Neural cell (in vitro differentiated cells): ENCODE measurements at regions not wholly inside any gene's neighbourhood (a gene's known extent, or its start where the extent isn't known, plus 50 kb on each side); places are given as distances from the start of the nearest gene placed in this dataset.

ENCODE experiments used
- H2AFZ ChIP-seq: fragments of 200-600, 300-800 bp; sonication (generic), shearing (Covaris generic); 2 replicates; pipeline ENCODE4 v1.6.0; 2014; ENCODE audit warnings: low read depth, mild to moderate bottlenecking, antibody characterized with exemption, low read length, moderate library complexity
- H3F3A ChIP-seq: fragments of 200-600 bp; shearing (Covaris generic); 2 replicates; pipeline ENCODE4 v1.6.1; 2016; ENCODE audit warnings: mild to moderate bottlenecking, moderate library complexity, mixed read lengths, antibody characterized with exemption, low read length; ENCODE audit not compliant: insufficient read depth, poor library complexity, severe bottlenecking
- H3K27ac ChIP-seq: fragments of 200-600, 300-800 bp; sonication (generic), shearing (Covaris generic); 2 replicates; pipeline ENCODE4 v1.5.1; 2014; ENCODE audit warnings: mild to moderate bottlenecking, low read length, moderate library complexity
- H3K27me3 ChIP-seq: fragments of 300-800, 200-600 bp; sonication (generic), shearing (Covaris generic); 2 replicates; pipeline ENCODE4 v1.6.0; 2014; ENCODE audit warnings: mild to moderate bottlenecking, low read depth, low read length, moderate library complexity; ENCODE audit not compliant: insufficient read depth
- H3K36me3 ChIP-seq: fragments of 300-800, 200-600 bp; sonication (generic), shearing (Covaris generic); 2 replicates; pipeline ENCODE4 v1.5.1; 2014; ENCODE audit warnings: mild to moderate bottlenecking, antibody characterized with exemption, low read length, moderate library complexity; ENCODE audit not compliant: insufficient read depth
- H3K4me2 ChIP-seq: fragments of 300-800, 200-600 bp; sonication (generic), shearing (Covaris generic); 2 replicates; pipeline ENCODE4 v1.6.0; 2014; ENCODE audit warnings: mild to moderate bottlenecking, low read length
- H3K4me3 ChIP-seq: fragments of 300-800, 200-600 bp; sonication (generic), shearing (Covaris generic); 2 replicates; pipeline ENCODE4 v1.5.1; 2014; ENCODE audit warnings: mild to moderate bottlenecking, low read length, moderate library complexity
- H3K79me2 ChIP-seq: fragments of 200-600 bp; shearing (Covaris generic); replicated peaks from 2 replicates; pipeline ENCODE4 v1.6.0; 2014; ENCODE audit warnings: mild to moderate bottlenecking, low read length, moderate library complexity; ENCODE audit not compliant: insufficient read depth
- H3K9ac ChIP-seq: fragments of 300-800, 200-600 bp; sonication (generic), shearing (Covaris generic); 2 replicates; pipeline ENCODE4 v1.6.1; 2016; ENCODE audit warnings: mild to moderate bottlenecking, low read length, mixed read lengths
- H3K9me2 ChIP-seq: fragments of 200-600 bp; shearing (Covaris generic); 2 replicates; pipeline ENCODE4 v1.6.1; 2016; ENCODE audit warnings: mild to moderate bottlenecking, low read length, mixed read lengths; ENCODE audit not compliant: insufficient read depth
- H3K9me3 ChIP-seq: fragments of 200-600, 300-800 bp; sonication (generic), shearing (Covaris generic); 2 replicates; pipeline ENCODE4 v1.6.1; 2016; ENCODE audit warnings: mild to moderate bottlenecking, mixed run types, low read length, moderate library complexity, mixed read lengths
- H4K20me1 ChIP-seq: fragments of 200-600 bp; shearing (Covaris generic); 2 replicates; pipeline ENCODE4 v1.6.1; 2016; ENCODE audit warnings: mild to moderate bottlenecking, mixed run types; ENCODE audit not compliant: insufficient read depth
- CTCF ChIP-seq: fragments of 450-650 bp; IDR thresholded peaks from 2 replicates; pipeline ENCODE4 v1.5.1; 2014; ENCODE audit warnings: antibody characterized with exemption, mild to moderate bottlenecking, moderate library complexity; ENCODE audit not compliant: poor library complexity, severe bottlenecking
- EP300 ChIP-seq: fragments of 450-650 bp; conservative IDR thresholded peaks from 2 replicates; pipeline ENCODE4 v1.6.1; 2014; ENCODE audit warnings: antibody characterized with exemption, mild to moderate bottlenecking, moderate library complexity; ENCODE audit not compliant: poor library complexity, severe bottlenecking
- EZH2 ChIP-seq: fragments of 200-600, 300-800 bp; shearing (Covaris generic), sonication (generic); IDR thresholded peaks from 2 replicates; pipeline ENCODE4 v1.6.1; 2014; ENCODE audit warnings: antibody characterized with exemption, low read length, borderline replicate concordance, mild to moderate bottlenecking; ENCODE audit not compliant: insufficient read depth, poor library complexity, severe bottlenecking
- MXI1 ChIP-seq: fragments of 450-650 bp; conservative IDR thresholded peaks from 2 replicates; pipeline ENCODE4 v1.6.1; 2014; ENCODE audit warnings: antibody characterized with exemption, mild to moderate bottlenecking; ENCODE audit not compliant: poor library complexity, severe bottlenecking
- POLR2AphosphoS5 ChIP-seq: IDR thresholded peaks from 2 replicates; pipeline ENCODE4 v1.6.1; 2012
- RAD21 ChIP-seq: fragments of 450-650 bp; conservative IDR thresholded peaks from 2 replicates; pipeline ENCODE4 v1.6.1; 2014; ENCODE audit warnings: antibody characterized with exemption, mild to moderate bottlenecking, moderate library complexity
- REST ChIP-seq: IDR thresholded peaks from 2 replicates; pipeline ENCODE4 v1.6.1; 2012; ENCODE audit warnings: borderline replicate concordance
- SMC3 ChIP-seq: fragments of 450-650 bp; conservative IDR thresholded peaks from 2 replicates; pipeline ENCODE4 v1.6.1; 2014; ENCODE audit warnings: antibody characterized with exemption, mild to moderate bottlenecking, moderate library complexity; ENCODE audit not compliant: poor library complexity
- TAF1 ChIP-seq: IDR thresholded peaks from 2 replicates; pipeline ENCODE4 v1.6.1; 2012; ENCODE audit warnings: low read depth

GRCh38 chr4:138680989-138681604 is 334.5 kb upstream of the NOCT start:
- H2AFZ ChIP-seq: no peak overlapping the region
- no peak overlapping the region for H3K4me3 ChIP-seq
- no peaks in the 10 kb centered on the region for H3K36me3 ChIP-seq
- no peak overlapping the region for H3K4me2 ChIP-seq
- no peaks in the 10 kb centered on the region for H4K20me1 ChIP-seq
- no peaks in the 10 kb centered on the region for H3K9me3 ChIP-seq
- H3K27ac ChIP-seq: no peak overlapping the region
- H3K79me2 ChIP-seq: no peaks in the 10 kb centered on the region
- TF ChIP-seq CTCF (peak; percentile 92), POLR2AphosphoS5 (no peak), REST (no peak), RAD21 (peak; percentile 96), EZH2 (no peak), EP300 (no peak), MXI1 (no peak), SMC3 (peak; percentile 94)
- H3K9ac ChIP-seq: no peak overlapping the region
- H3F3A ChIP-seq: no peaks in the 10 kb centered on the region
- H3K9me2 ChIP-seq: no peaks in the 10 kb centered on the region
- H3K27me3 ChIP-seq: no peaks in the 10 kb centered on the region

GRCh38 chr4:138680256-138680655 is 335.3 kb upstream of the NOCT start:
- Histone ChIP-seq H3K9ac (no peak overlapping the region), H3K27me3 (no peaks in the 10 kb centered on the region), H3K36me3 (no peaks in the 10 kb centered on the region), H3K27ac (no peak overlapping the region), H3K79me2 (no peaks in the 10 kb centered on the region), H3K9me2 (no peaks in the 10 kb centered on the region), H3K9me3 (no peaks in the 10 kb centered on the region), H2AFZ (no peak overlapping the region), H3K4me3 (no peak overlapping the region), H4K20me1 (no peaks in the 10 kb centered on the region), H3F3A (no peaks in the 10 kb centered on the region), H3K4me2 (no peak overlapping the region)
- TF ChIP-seq MXI1 (no peak), RAD21 (no peak), CTCF (no peak), TAF1 (no peak)
